ENCODE measurements at regions not wholly inside any gene's neighbourhood (a gene's known extent, or its start where the extent isn't known, plus 50 kb on each side); places are given as distances from the start of the nearest gene placed in this dataset.
A peak's percentile ranks its signal among the peaks of the same experiment; 100 is the strongest.
"Not testable (repeated sequence)": the region's sequence is repeated elsewhere in the genome, so short reads cannot be mapped to it uniquely, and the experiment has no call there.

DNA sequence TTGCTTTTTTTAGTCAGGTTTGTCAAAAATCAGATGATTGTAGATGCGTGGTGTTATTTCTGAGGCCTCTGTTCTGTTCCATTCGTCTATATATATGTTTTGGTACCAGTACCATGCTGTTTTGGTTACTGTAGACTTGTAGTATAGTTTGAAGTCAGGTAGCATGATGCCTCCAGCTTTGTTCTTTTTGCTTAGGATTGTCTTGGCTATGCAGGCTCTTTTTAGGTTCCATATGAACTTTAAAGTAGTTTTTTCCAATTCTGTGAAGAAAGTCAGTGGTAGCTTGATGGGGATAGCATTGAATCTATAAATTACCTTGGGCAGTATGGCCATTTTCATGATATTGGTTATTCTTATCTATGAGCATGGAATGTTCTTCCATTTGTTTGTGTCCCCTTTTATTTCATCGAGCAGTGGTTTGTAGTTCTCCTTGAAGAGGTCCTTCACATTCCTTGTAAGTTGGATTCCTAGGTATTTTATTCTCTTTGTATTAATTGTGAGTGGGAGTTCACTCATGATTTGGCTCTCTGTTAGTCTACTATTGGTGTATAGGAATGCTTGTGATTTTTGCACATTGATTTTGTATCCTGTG is 70.1 kb upstream of the TOP3B start:
- not testable (repeated sequence) for H3K4me2 ChIP-seq (ENCODE audit: low read length); H3K27me3 ChIP-seq (ENCODE audit: insufficient read depth, low read length); H3K79me2 ChIP-seq (ENCODE audit: insufficient read depth, low read length); H3K4me3 ChIP-seq (ENCODE audit: low read depth, low read length, poor library complexity, severe bottlenecking); H3K27ac ChIP-seq (ENCODE audit: low read depth, low read length, poor library complexity, severe bottlenecking); H3K9me3 ChIP-seq (ENCODE audit: low read length); H3K9ac ChIP-seq (ENCODE audit: low read length); H2AFZ ChIP-seq (ENCODE audit: low read length); H3F3A ChIP-seq (ENCODE audit: insufficient read depth, low read length); H3K9me2 ChIP-seq (ENCODE audit: low read depth, low read length); H3K36me3 ChIP-seq (ENCODE audit: insufficient read depth, low read length); H4K20me1 ChIP-seq (ENCODE audit: insufficient read depth, low read length)
- H3K4me1 ChIP-seq (ENCODE audit: insufficient read depth, low read length, severe bottlenecking), result peaks cover 31% of the 10 kb centered on the region

DNA sequence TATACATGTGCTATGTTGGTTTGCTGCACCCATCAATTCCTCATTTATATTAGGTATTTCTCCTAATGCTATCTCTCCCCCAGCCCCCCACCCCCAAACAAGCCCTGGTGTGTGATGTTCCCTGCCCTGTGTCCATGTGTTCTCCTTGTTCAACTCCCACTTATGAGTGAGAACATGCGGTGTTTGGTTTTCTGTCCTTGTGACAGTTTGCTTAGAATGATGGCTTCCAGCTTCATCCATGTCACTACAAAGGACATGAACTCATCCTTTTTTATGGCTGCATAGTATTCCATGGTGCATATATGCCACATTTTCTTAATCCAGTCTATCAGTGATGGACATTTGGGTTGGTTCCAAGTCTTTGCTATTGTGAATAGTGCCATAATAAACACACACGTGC is 68.4 kb upstream of the TOP3B start:
- H3K9me2 ChIP-seq (ENCODE audit: low read depth, low read length); H3K27ac ChIP-seq (ENCODE audit: low read depth, low read length, poor library complexity, severe bottlenecking); H3K27me3 ChIP-seq (ENCODE audit: insufficient read depth, low read length); H3K4me2 ChIP-seq (ENCODE audit: low read length); H3K79me2 ChIP-seq (ENCODE audit: insufficient read depth, low read length); H3K4me3 ChIP-seq (ENCODE audit: low read depth, low read length, poor library complexity, severe bottlenecking); H3K9ac ChIP-seq (ENCODE audit: low read length); H3F3A ChIP-seq (ENCODE audit: insufficient read depth, low read length); H4K20me1 ChIP-seq (ENCODE audit: insufficient read depth, low read length); H3K36me3 ChIP-seq (ENCODE audit: insufficient read depth, low read length); H2AFZ ChIP-seq (ENCODE audit: low read length); H3K9me3 ChIP-seq (ENCODE audit: low read length): not testable (repeated sequence)
- peaks cover 35% of the 10 kb centered on the region for H3K4me1 ChIP-seq (ENCODE audit: insufficient read depth, low read length, severe bottlenecking)

DNA sequence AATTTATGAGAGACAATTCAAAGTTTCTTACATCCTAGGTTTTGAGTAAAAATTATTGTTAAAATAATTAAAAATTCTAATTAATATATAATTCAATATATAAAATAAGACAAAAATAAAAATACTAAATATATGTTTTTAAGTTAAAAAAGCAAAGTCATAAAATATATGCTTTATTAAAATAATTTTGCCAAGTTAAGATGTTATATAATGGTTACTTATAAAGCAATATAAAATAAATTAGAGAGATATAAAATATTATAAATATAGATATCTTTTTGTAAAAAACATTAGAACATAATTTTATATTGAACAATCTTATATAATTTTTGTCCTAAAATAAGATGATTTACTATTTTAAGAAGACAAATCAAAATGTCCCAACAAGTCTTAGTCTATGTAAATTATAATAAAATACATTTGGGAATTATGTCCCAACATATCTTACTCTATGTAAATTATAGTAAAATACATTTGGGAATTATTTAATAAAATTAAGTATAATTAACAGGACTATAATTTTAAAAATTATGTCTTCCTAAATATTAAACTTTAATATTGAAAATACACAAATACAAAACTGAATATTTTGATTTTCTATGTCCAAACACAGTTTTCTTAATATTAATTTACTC is 67.7 kb upstream of the TOP3B start:
- H3K36me3 ChIP-seq (ENCODE audit: insufficient read depth, low read length), result no peaks in the 10 kb centered on the region
- no peak for TF ChIP-seq EZH2 (IDR thresholded peaks at IDR 0.05; ENCODE audit: borderline replicate concordance, low read length)
- TF ChIP-seq, protein P1, sequence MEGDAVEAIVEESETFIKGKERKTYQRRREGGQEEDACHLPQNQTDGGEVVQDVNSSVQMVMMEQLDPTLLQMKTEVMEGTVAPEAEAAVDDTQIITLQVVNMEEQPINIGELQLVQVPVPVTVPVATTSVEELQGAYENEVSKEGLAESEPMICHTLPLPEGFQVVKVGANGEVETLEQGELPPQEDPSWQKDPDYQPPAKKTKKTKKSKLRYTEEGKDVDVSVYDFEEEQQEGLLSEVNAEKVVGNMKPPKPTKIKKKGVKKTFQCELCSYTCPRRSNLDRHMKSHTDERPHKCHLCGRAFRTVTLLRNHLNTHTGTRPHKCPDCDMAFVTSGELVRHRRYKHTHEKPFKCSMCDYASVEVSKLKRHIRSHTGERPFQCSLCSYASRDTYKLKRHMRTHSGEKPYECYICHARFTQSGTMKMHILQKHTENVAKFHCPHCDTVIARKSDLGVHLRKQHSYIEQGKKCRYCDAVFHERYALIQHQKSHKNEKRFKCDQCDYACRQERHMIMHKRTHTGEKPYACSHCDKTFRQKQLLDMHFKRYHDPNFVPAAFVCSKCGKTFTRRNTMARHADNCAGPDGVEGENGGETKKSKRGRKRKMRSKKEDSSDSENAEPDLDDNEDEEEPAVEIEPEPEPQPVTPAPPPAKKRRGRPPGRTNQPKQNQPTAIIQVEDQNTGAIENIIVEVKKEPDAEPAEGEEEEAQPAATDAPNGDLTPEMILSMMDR (IDR thresholded peaks at IDR 0.05; ENCODE audit: low read length), result no peak
- no peaks in the 10 kb centered on the region for H4K20me1 ChIP-seq (ENCODE audit: insufficient read depth, low read length)
- no peak overlapping the region for H3K27ac ChIP-seq (ENCODE audit: low read depth, low read length, poor library complexity, severe bottlenecking)
- H3K4me1 ChIP-seq (ENCODE audit: insufficient read depth, low read length, severe bottlenecking), result peaks cover 43% of the 10 kb centered on the region
- H3K9ac ChIP-seq (ENCODE audit: low read length), result no peak overlapping the region
- H3K9me3 ChIP-seq (ENCODE audit: low read length), result no peaks in the 10 kb centered on the region
- no peak overlapping the region for H3K4me3 ChIP-seq (ENCODE audit: low read depth, low read length, poor library complexity, severe bottlenecking)
- H3K27me3 ChIP-seq (ENCODE audit: insufficient read depth, low read length), result no peaks in the 10 kb centered on the region
- no peak overlapping the region for H2AFZ ChIP-seq (ENCODE audit: low read length)
- 0 out of 2 replicates have a peak, but pooled peaks cover 5% of the 10 kb centered on the region for H3F3A ChIP-seq (ENCODE audit: insufficient read depth, low read length)
- H3K4me2 ChIP-seq (ENCODE audit: low read length), result no peak overlapping the region
- H3K79me2 ChIP-seq (ENCODE audit: insufficient read depth, low read length), result 0 out of 2 replicates have a peak, but pooled peaks cover 4% of the 10 kb centered on the region
- H3K9me2 ChIP-seq (ENCODE audit: low read depth, low read length), result no peaks in the 10 kb centered on the region

DNA sequence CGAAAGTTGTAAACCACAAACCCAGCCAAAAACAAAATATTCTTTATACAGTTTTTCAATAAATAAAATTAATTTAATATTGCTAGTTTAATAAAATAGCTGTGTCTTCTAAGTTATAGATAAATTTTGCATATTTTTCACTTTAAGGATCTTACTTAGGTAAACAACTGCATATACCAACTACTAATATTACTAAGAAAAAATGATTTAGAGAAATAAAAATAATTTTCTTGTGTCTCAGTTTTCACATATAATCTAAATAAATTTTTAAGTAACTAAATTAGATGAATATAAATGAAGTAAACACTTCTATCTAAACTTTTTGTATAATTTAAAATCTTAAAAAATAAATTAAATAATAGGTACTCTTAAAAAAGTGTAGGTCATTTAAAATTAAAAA is 67.1 kb upstream of the TOP3B start:
- Histone ChIP-seq H3K9me2 (ENCODE audit: low read depth, low read length) (no peaks in the 10 kb centered on the region), H4K20me1 (ENCODE audit: insufficient read depth, low read length) (no peaks in the 10 kb centered on the region), H3K27me3 (ENCODE audit: insufficient read depth, low read length) (no peaks in the 10 kb centered on the region)

More for the DNA sequence above, 67.1 kb upstream of the TOP3B start:
- Histone ChIP-seq H3K9me3 (ENCODE audit: low read length) (no peaks in the 10 kb centered on the region), H3K9ac (ENCODE audit: low read length) (no peak overlapping the region), H2AFZ (ENCODE audit: low read length) (no peak overlapping the region), H3K36me3 (ENCODE audit: insufficient read depth, low read length) (no peaks in the 10 kb centered on the region), H3K4me2 (ENCODE audit: low read length) (no peak overlapping the region), H3K4me1 (ENCODE audit: insufficient read depth, low read length, severe bottlenecking) (peaks cover 49% of the 10 kb centered on the region), H3F3A (ENCODE audit: insufficient read depth, low read length) (0 out of 2 replicates have a peak, but pooled peaks cover 5% of the 10 kb centered on the region), H3K27ac (ENCODE audit: low read depth, low read length, poor library complexity, severe bottlenecking) (peak overlapping the region; percentile 78), H3K79me2 (ENCODE audit: insufficient read depth, low read length) (peaks cover 7% of the 10 kb centered on the region; the same call in 1 of the 2 replicates), H3K4me3 (ENCODE audit: low read depth, low read length, poor library complexity, severe bottlenecking) (no peak overlapping the region)
- no peak for TF ChIP-seq EZH2 (IDR thresholded peaks at IDR 0.05; ENCODE audit: borderline replicate concordance, low read length)
- TF ChIP-seq, protein P1 (IDR thresholded peaks at IDR 0.05; ENCODE audit: low read length), result no peak

Data from OCI-LY1 (cell line).